PC-3 (cell line): ENCODE measurements at regions not wholly inside any gene's neighbourhood (a gene's known extent, or its start where the extent isn't known, plus 50 kb on each side); places are given as distances from the start of the nearest gene placed in this dataset.
A peak's percentile ranks its signal among the peaks of the same experiment; 100 is the strongest.

Experiments used
- ATAC-seq: fragments of 200-7000 bp; cut with Tn5 transposase; 2 replicates; pipeline ENCODE4 v1.9.1; 2020; ENCODE audit warnings: mild to moderate bottlenecking, moderate library complexity
- BruUV-seq: library from RNA; stranded (reverse); fragments of 400-500 nt; replicated peaks from 2 replicates; lab custom pipeline; 2021; lab: Mats Ljungman, UMichigan
- CTCF ChIA-PET: fragments of 300-600 bp; sonication (Branson Sonifier 250); formaldehyde crosslinking; loops from one replicate; lab custom pipeline; 2022; ENCODE audit warnings: antibody characterized with exemption; lab: Charles Lee
- POLR2A ChIA-PET: fragments of 300-600 bp; sonication (Branson Sonifier 250); formaldehyde crosslinking; loops from one replicate; lab custom pipeline; 2022; ENCODE audit warnings: antibody characterized with exemption; ENCODE audit not compliant: unreplicated experiment; lab: Charles Lee
- DNase-seq: peaks from one replicate; pipeline ENCODE4 v3.0.0-alpha.2; 2015
- H2AFZ ChIP-seq: fragments of 300-600 bp; sonication (generic); 2 replicates; pipeline ENCODE4 v1.6.0; 2016; ENCODE audit warnings: antibody characterized with exemption, low read length
- H3F3A ChIP-seq: fragments of 300-600 bp; sonication (generic); one replicate; pipeline ENCODE4 v1.6.0; 2017; ENCODE audit warnings: antibody characterized with exemption, low read length, control low read depth, mild to moderate bottlenecking; ENCODE audit not compliant: unreplicated experiment
- H3K27ac ChIP-seq: fragments of 300-600 bp; sonication (generic); 2 replicates; pipeline ENCODE4 v1.5.1; 2016; ENCODE audit warnings: mild to moderate bottlenecking, low read length
- H3K27me3 ChIP-seq: fragments of 300-600 bp; sonication (generic); 2 replicates; pipeline ENCODE4 v1.6.1; 2016; ENCODE audit warnings: low read length, mixed read lengths
- H3K36me3 ChIP-seq: fragments of 300-600 bp; sonication (generic); 2 replicates; pipeline ENCODE4 v1.6.1; 2016; ENCODE audit warnings: low read depth, mixed run types, low read length, mixed read lengths
- H3K4me1 ChIP-seq: fragments of 300-600 bp; sonication (generic); 2 replicates; pipeline ENCODE4 v1.5.1; 2016; ENCODE audit warnings: low read length; ENCODE audit not compliant: insufficient read depth
- H3K4me2 ChIP-seq: fragments of 300-600 bp; sonication (generic); 2 replicates; pipeline ENCODE4 v1.6.0; 2016; ENCODE audit warnings: low read length
- H3K4me3 ChIP-seq: fragments of 300-600 bp; sonication (generic); 2 replicates; pipeline ENCODE4 v1.5.1; 2016; ENCODE audit warnings: mild to moderate bottlenecking, low read length, mixed read lengths
- H3K79me2 ChIP-seq: fragments of 300-600 bp; sonication (generic); 2 replicates; pipeline ENCODE4 v1.6.1; 2017; ENCODE audit warnings: low read length, mixed read lengths
- H3K9ac ChIP-seq: fragments of 300-600 bp; sonication (generic); 2 replicates; pipeline ENCODE4 v1.6.0; 2016; ENCODE audit warnings: mild to moderate bottlenecking, low read length
- H3K9me2 ChIP-seq: fragments of 300-600 bp; sonication (generic); replicated peaks from 2 replicates; pipeline ENCODE4 v1.6.1; 2016; ENCODE audit warnings: mixed run types, low read length, mixed read lengths
- H3K9me3 ChIP-seq: fragments of 300-600 bp; sonication (generic); 2 replicates; pipeline ENCODE4 v1.6.1; 2016; ENCODE audit warnings: low read length, mixed read lengths
- H4K20me1 ChIP-seq: fragments of 300-600 bp; sonication (generic); 2 replicates; pipeline ENCODE4 v1.6.1; 2016; ENCODE audit warnings: low read length, mixed read lengths
- EZH2 ChIP-seq: fragments of 300-600 bp; sonication (generic); IDR thresholded peaks from one replicate; pipeline ENCODE4 v1.6.1; 2017; ENCODE audit warnings: antibody characterized with exemption, mild to moderate bottlenecking, low read length; ENCODE audit not compliant: unreplicated experiment
- EZH2phosphoT487 ChIP-seq: fragments of 300-600 bp; sonication (generic); IDR thresholded peaks from 2 replicates; pipeline ENCODE4 v1.6.1; 2018; ENCODE audit warnings: mild to moderate bottlenecking, antibody characterized with exemption, low read length, borderline replicate concordance
- intact Hi-C: fragments of 100-400 bp; cut with micrococcal nuclease; formaldehyde crosslinking; loops from 2 replicates; pipeline ENCODE4 v1.9.0; 2023
- TF ChIP-seq, protein P1 (sequence below): fragments of 300-600 bp; sonication (generic); conservative IDR thresholded peaks from 2 replicates; pipeline ENCODE4 v1.5.1; 2017; ENCODE audit warnings: antibody characterized with exemption, low read depth, mild to moderate bottlenecking, low read length

DNA sequence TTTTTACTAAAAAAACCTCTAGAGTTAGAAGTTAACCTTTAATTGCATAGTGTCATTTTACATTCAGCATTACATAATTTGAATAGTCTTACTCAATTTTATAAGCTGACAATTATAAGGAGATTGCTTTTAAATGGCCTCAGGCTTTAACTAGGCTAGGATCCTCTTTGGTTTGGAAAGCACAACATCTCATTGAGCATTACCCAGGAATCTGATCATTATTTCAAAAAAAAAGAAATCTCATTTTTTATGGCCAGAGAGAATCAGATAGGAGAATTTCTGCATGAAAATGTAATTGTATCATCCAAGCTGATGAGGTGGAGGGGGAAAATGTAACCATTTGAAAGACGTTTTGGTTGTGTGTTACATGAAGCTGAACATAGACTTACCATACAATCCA, 324.9 kb upstream of the POT1 start:
- intact Hi-C loops, result no loop called here
- H3K36me3 ChIP-seq, result no peaks in the 10 kb centered on the region
- no peaks in the 10 kb centered on the region for H3K9me2 ChIP-seq
- H3K79me2 ChIP-seq, result no peaks in the 10 kb centered on the region
- H3K4me3 ChIP-seq, result no peak overlapping the region
- DNase-seq (no peak), ATAC-seq (no peak)
- H2AFZ ChIP-seq, result no peak overlapping the region
- no peaks in the 10 kb centered on the region for H3F3A ChIP-seq
- ChIA-PET POLR2A (no interaction called here), CTCF (no interaction called here)
- H3K4me1 ChIP-seq, result peaks cover 15% of the 10 kb centered on the region
- H3K27ac ChIP-seq, result no peak overlapping the region
- no TSS peak for BruUV-seq
- H3K9ac ChIP-seq, result no peak overlapping the region
- no peak overlapping the region for H3K4me2 ChIP-seq
- H3K27me3 ChIP-seq, result no peaks in the 10 kb centered on the region
- TF ChIP-seq EZH2 (no peak), EZH2phosphoT487 (no peak)
- TF ChIP-seq, protein P1, sequence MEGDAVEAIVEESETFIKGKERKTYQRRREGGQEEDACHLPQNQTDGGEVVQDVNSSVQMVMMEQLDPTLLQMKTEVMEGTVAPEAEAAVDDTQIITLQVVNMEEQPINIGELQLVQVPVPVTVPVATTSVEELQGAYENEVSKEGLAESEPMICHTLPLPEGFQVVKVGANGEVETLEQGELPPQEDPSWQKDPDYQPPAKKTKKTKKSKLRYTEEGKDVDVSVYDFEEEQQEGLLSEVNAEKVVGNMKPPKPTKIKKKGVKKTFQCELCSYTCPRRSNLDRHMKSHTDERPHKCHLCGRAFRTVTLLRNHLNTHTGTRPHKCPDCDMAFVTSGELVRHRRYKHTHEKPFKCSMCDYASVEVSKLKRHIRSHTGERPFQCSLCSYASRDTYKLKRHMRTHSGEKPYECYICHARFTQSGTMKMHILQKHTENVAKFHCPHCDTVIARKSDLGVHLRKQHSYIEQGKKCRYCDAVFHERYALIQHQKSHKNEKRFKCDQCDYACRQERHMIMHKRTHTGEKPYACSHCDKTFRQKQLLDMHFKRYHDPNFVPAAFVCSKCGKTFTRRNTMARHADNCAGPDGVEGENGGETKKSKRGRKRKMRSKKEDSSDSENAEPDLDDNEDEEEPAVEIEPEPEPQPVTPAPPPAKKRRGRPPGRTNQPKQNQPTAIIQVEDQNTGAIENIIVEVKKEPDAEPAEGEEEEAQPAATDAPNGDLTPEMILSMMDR, result no peak
- H4K20me1 ChIP-seq, result no peaks in the 10 kb centered on the region
- H3K9me3 ChIP-seq, result 0 out of 2 replicates have a peak, but pooled peaks cover 3% of the 10 kb centered on the region

DNA sequence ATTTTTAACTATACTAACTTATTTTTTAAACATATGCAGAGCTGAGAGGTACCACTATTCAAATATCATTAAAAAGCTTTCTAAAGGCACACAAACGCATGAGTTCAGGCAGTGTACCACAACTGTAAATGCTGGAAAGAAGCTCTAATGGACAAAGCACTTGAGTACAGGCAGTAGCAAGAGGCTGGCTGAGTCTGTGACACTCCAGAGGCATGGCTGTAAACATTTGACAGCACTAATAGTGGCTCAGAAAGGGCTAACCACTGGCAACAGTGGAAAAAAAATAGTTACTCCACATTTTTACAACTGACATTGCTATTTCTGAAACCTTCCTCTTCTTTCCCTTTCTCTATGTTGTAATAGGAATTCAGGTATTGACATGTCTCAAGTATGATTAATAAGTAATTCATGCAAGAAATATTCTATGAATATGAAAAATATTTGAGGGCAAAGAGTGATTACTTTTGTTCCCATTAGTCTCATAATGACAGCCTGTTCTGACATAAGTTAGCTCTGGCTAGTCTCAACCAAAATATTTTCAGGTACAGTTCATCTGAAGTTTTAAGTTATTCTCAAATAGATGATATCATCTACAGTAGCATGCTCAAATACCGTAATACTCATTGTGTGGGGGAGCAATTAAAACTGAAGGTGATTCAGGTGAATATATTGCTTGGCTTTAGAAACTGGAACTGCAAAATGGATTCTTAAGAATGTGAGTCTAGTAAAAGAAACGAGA, 324.0 kb upstream of the POT1 start:
- ChIA-PET CTCF (no interaction called here), POLR2A (no interaction called here)
- Histone ChIP-seq H3K4me1 (peaks cover 15% of the 10 kb centered on the region), H3K27ac (no peak overlapping the region), H3K9me3 (0 out of 2 replicates have a peak, but pooled peaks cover 3% of the 10 kb centered on the region), H3K4me3 (no peak overlapping the region; the same call in 1 of the 2 replicates), H3K79me2 (no peaks in the 10 kb centered on the region), H4K20me1 (no peaks in the 10 kb centered on the region), H3K9me2 (no peaks in the 10 kb centered on the region), H3K36me3 (no peaks in the 10 kb centered on the region), H3K27me3 (no peaks in the 10 kb centered on the region), H3K4me2 (peak overlapping the region; percentile 61), H2AFZ (no peak overlapping the region; the same call in 1 of the 2 replicates), H3F3A (no peaks in the 10 kb centered on the region), H3K9ac (no peak overlapping the region)
- intact Hi-C loops, result no loop called here
- no TSS peak for BruUV-seq
- ATAC-seq (peak; percentile 71), DNase-seq (peak; percentile 60)
- TF ChIP-seq EZH2phosphoT487 (no peak), EZH2 (no peak)
- TF ChIP-seq, protein P1, result no peak

DNA sequence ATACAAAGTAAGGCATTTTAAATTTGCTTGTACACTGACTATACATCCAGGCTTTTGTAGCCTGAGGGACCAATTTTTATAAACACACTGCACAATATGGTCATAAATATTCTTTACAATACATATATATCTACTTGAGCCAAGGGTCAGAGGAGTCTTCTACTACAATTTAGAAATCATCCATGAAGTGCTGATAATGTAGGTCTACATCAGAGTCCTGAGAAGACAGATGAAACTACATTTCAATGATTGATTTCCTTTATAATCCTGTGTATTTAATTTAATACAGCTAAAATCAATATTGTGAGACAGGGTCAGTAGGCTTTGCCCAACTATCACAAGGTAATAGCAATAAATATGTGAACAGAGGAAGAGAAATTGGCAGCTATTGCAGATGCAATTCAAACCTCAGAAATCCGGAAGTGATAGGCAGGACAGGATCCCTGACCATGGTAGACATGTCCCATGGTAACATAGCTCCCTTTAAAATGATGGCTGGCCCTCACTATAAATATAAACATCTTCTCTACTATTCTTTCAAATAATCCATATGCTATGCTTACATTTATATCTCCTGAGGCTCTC, 318.0 kb upstream of the POT1 start:
- H3K9me3 ChIP-seq, result 0 out of 2 replicates have a peak, but pooled peaks cover 3% of the 10 kb centered on the region
- H3K36me3 ChIP-seq, result no peaks in the 10 kb centered on the region
- H2AFZ ChIP-seq, result no peak overlapping the region
- H3K4me1 ChIP-seq, result no peaks in the 10 kb centered on the region
- H3K4me3 ChIP-seq, result no peak overlapping the region
- H4K20me1 ChIP-seq, result no peaks in the 10 kb centered on the region
- no TSS peak for BruUV-seq
- no peak overlapping the region for H3K27ac ChIP-seq
- H3K27me3 ChIP-seq, result no peaks in the 10 kb centered on the region
- no peaks in the 10 kb centered on the region for H3K79me2 ChIP-seq
- CTCF ChIA-PET, result no interaction called here
- H3K9me2 ChIP-seq, result no peaks in the 10 kb centered on the region
- POLR2A ChIA-PET, result no interaction called here
- intact Hi-C loops, result no loop called here
- TF ChIP-seq, protein P1, result no peak
- TF ChIP-seq EZH2phosphoT487 (no peak), EZH2 (no peak)
- ATAC-seq, result no peak
- DNase-seq, result no peak
- no peak overlapping the region for H3K9ac ChIP-seq
- no peaks in the 10 kb centered on the region for H3F3A ChIP-seq
- no peak overlapping the region for H3K4me2 ChIP-seq
